HepG2 (cell line): ENCODE measurements at regions not wholly inside any gene's neighbourhood (a gene's known extent, or its start where the extent isn't known, plus 50 kb on each side); places are given as distances from the start of the nearest gene placed in this dataset.

Source experiments
- FOXP4 ChIP-seq: sonication (generic); formaldehyde crosslinking; IDR thresholded peaks from 2 replicates; pipeline ENCODE4 v1.4.0; 2020; ENCODE audit warnings: missing genetic modification reagents
- KAT8 ChIP-seq: IDR thresholded peaks from 2 replicates; pipeline ENCODE4 v1.6.1; 2016; ENCODE audit warnings: missing genetic modification reagents, missing compliant biosample characterization
- KDM3A ChIP-seq: IDR thresholded peaks from 2 replicates; pipeline ENCODE4 v1.6.1; 2018; ENCODE audit warnings: low read depth, missing compliant biosample characterization
- NR2F1 ChIP-seq, 2 experiments: fragments of 450-650 bp in 1 of 2; formaldehyde crosslinking in 1 of 2; IDR thresholded peaks; 2 replicates each; pipeline versions ENCODE4 v1.5.0 to v1.6.1; 2016 to 2020; ENCODE audit warnings: mild to moderate bottlenecking in 1 of 2, missing compliant biosample characterization in 1 of 2, missing genetic modification reagents in 1 of 2, moderate library complexity in 1 of 2
- RERE ChIP-seq: IDR thresholded peaks from 2 replicates; pipeline ENCODE4 v1.6.1; 2016; ENCODE audit warnings: low read depth, missing genetic modification reagents, missing compliant biosample characterization
- SNAI1 ChIP-seq: sonication (generic); formaldehyde crosslinking; IDR thresholded peaks from 2 replicates; pipeline ENCODE4 v1.5.0; 2020; ENCODE audit warnings: mild to moderate bottlenecking, missing genetic modification reagents, borderline replicate concordance
- ZFAT ChIP-seq: sonication (generic); formaldehyde crosslinking; conservative IDR thresholded peaks from 2 replicates; pipeline ENCODE4 v1.8.1; 2023; ENCODE audit warnings: missing genetic modification reagents, inconsistent platforms
- ZKSCAN1 ChIP-seq: fragments of 150-350 bp; IDR thresholded peaks from 2 replicates; pipeline ENCODE4 v1.6.1; 2014; ENCODE audit warnings: low read length
- ZNF282 ChIP-seq: fragments of 450-650 bp; IDR thresholded peaks from 2 replicates; pipeline ENCODE4 v1.6.1; 2018; ENCODE audit not compliant: partially characterized antibody
- ZNF33B ChIP-seq: sonication (generic); formaldehyde crosslinking; IDR thresholded peaks from 2 replicates; pipeline ENCODE4 v1.5.1; 2020; ENCODE audit warnings: mild to moderate bottlenecking, missing genetic modification reagents
- ZNF709 ChIP-seq: sonication (generic); formaldehyde crosslinking; IDR thresholded peaks from 2 replicates; pipeline ENCODE4 v1.5.0; 2020; ENCODE audit warnings: mild to moderate bottlenecking, missing genetic modification reagents

GRCh38 chr6:44618371-44618770 lies 230.9 kb downstream of the CDC5L start (continued):
- no peak for TF ChIP-seq SNAI1 (CRISPR knock-in tag)
- no peak for TF ChIP-seq ZFAT (CRISPR knock-in tag)
- TF ChIP-seq NR2F1 (CRISPR knock-in tag; IDR thresholded peaks at IDR 0.05) = no peak
- no peak for TF ChIP-seq ZNF709 (CRISPR knock-in tag)
- TF ChIP-seq ZKSCAN1 = no peak
- TF ChIP-seq ZNF282 = no peak
- TF ChIP-seq ZNF33B (CRISPR knock-in tag) = no peak
- TF ChIP-seq RERE (CRISPR knock-in tag) = no peak
- TF ChIP-seq KAT8 (CRISPR knock-in tag) = no peak
- no peak for TF ChIP-seq FOXP4
- no peak for TF ChIP-seq KDM3A
